PFSK-1 (cell line): ENCODE measurements at regions not wholly inside any gene's neighbourhood (a gene's known extent, or its start where the extent isn't known, plus 50 kb on each side); places are given as distances from the start of the nearest gene placed in this dataset.

Experiments used
- POLR2AphosphoS5 ChIP-seq: IDR thresholded peaks from 2 replicates; pipeline ENCODE4 v1.6.1; 2012; ENCODE audit warnings: low read depth, mild to moderate bottlenecking, control low read depth, low read length, moderate library complexity
- SIN3A ChIP-seq: IDR thresholded peaks from 2 replicates; pipeline ENCODE4 v1.6.1; 2012; ENCODE audit warnings: mild to moderate bottlenecking, low read length, moderate library complexity, borderline replicate concordance; ENCODE audit not compliant: insufficient read depth
- TAF1 ChIP-seq: IDR thresholded peaks from 2 replicates; pipeline ENCODE4 v1.6.1; 2012; ENCODE audit warnings: low read length, control low read depth, borderline replicate concordance; ENCODE audit not compliant: insufficient read depth
- TF ChIP-seq, protein P1 (sequence below), 2 experiments: IDR thresholded peaks; 2 replicates each; pipeline versions ENCODE4 v1.6.1 to v1.8.0; 2011 to 2012; ENCODE audit warnings: low read depth in 2 of 2, low read length in 2 of 2, control low read depth in 1 of 2, inconsistent platforms in 1 of 2, mild to moderate bottlenecking in 1 of 2, moderate library complexity in 1 of 2; ENCODE audit not compliant: insufficient read depth in 1 of 2

DNA sequence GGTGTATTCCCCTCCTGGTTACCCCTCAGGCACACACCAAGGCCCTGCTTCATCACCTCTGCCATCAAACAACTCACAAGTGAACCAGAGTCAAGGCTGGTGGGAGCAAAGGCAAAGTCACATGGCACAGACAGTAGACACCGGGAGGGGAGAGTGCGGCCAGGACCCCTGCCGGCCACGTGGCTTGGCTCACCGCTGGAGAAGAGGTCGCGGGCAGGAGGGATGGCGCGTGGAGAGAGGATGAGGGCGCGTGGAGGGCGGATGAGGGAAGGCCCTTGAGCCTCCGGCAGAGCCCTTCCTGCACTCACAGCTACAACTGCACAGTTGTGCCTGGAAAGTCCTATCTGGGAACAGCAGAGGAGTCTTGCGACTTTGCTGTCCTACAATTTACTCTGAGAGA is 104.2 kb upstream of the ADRA2C start:
- TF ChIP-seq TAF1 (no peak), POLR2AphosphoS5 (no peak), SIN3A (no peak)
- TF ChIP-seq, protein P1, sequence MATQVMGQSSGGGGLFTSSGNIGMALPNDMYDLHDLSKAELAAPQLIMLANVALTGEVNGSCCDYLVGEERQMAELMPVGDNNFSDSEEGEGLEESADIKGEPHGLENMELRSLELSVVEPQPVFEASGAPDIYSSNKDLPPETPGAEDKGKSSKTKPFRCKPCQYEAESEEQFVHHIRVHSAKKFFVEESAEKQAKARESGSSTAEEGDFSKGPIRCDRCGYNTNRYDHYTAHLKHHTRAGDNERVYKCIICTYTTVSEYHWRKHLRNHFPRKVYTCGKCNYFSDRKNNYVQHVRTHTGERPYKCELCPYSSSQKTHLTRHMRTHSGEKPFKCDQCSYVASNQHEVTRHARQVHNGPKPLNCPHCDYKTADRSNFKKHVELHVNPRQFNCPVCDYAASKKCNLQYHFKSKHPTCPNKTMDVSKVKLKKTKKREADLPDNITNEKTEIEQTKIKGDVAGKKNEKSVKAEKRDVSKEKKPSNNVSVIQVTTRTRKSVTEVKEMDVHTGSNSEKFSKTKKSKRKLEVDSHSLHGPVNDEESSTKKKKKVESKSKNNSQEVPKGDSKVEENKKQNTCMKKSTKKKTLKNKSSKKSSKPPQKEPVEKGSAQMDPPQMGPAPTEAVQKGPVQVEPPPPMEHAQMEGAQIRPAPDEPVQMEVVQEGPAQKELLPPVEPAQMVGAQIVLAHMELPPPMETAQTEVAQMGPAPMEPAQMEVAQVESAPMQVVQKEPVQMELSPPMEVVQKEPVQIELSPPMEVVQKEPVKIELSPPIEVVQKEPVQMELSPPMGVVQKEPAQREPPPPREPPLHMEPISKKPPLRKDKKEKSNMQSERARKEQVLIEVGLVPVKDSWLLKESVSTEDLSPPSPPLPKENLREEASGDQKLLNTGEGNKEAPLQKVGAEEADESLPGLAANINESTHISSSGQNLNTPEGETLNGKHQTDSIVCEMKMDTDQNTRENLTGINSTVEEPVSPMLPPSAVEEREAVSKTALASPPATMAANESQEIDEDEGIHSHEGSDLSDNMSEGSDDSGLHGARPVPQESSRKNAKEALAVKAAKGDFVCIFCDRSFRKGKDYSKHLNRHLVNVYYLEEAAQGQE (IDR thresholded peaks at IDR 0.05; ENCODE audit: insufficient read depth in 1 of 2, low read depth in 2 of 2, low read length in 2 of 2), result no peak
